HG02623 (cell line): ENCODE measurements at regions not wholly inside any gene's neighbourhood (a gene's known extent, or its start where the extent isn't known, plus 50 kb on each side); places are given as distances from the start of the nearest gene placed in this dataset.

Experiments used
- ATAC-seq: cut with Tn5 transposase; IDR thresholded peaks from one replicate; pipeline ENCODE4 v1.9.1; 2021; ENCODE audit warnings: moderate library complexity; ENCODE audit not compliant: unreplicated experiment

DNA sequence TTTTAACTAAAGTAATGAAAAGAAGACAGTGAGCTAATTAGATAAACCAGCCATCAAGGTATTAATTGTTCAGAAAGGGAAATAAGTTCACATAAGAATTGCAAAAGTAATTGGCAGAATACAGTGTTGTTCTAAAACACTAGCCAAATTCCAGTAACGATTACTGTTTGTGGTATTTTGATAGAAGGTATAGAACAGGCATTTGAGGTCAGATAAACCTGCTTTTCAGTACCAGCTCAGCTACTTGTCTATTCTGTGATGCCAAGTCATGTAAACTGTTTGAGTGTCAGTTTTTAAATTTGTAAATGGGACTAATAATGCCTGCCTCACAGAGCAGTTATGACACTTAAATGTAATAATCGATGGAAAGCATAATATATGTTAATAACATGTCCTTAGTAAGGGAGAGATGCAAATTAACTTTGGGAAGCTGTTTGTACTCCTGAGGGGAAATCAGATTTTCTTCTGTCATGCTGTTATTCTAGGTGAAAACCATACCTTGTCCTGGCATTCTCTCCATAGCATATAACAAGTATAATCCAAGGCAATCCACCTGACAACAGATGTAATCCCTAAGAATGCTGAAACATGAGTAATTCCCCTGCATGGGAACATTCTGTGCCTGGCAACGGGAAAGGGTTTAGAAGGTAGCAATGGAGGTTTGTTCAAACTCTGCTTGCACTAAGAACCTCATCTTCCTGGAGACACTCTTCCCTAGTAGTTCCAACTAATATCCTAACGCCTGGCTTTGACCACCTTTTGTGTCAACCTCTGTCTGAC is 509.5 kb upstream of the PAPPA start:
- no peak for ATAC-seq

DNA sequence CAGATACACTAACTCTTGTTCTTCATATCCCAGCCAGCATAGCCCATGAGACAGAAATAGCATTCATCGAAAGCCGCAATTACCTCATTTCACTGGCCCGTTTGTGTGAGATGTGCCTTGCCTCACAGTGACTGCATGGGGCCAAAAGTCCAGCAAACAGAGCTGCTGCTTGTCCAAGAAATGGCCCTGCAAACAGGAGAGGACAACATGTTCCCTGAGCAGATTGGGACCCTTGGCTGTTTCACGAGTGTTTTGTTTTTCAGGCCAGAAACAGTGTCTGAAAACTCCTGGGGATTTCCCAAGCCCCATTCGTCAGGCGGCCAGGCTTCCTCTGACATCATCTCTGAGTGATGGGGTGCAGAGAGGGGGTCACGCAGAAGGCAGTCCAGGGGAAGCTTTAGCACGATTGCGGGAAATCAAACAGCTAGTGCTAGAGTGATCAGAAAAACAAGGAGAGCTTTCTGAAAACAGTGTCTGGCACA is 503.6 kb upstream of the PAPPA start:
- no peak for ATAC-seq

DNA sequence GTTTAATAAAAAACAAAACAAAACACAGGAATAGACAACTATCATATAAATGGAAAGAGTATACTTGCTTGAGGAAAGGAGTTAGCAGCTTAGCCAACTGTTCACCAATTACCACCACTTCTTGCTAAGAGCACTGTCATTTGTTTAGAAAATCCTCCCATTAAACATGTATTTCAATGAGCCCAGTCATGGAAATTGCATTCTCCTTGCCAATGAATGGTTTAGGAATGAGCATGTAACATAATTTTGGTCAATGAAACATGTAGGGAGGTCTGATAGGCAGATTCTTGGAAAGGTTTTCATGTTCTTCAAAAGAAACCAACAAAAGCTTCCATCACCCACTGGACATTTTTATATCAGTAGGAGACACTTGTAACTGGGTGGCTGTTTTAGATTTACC is 502.8 kb upstream of the PAPPA start:
- ATAC-seq: no peak

DNA sequence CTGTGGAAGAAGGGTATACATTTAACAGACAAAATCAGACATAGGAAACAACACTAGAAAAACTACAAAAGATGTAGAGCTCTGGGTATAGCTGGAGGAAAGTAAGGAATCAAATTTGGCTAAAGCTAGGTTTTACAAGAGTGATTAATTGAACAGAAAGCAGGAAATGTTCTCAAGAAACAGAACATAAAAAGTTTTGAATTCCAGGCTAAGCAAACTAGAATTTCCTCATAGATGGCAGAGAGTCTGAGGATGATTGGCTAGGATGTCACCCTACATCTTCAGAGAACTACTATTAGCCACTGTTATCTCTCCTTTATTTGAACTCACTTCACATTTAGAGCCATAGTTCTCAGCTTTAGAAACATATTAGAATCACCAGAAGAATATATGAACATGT is 502.1 kb upstream of the PAPPA start:
- no peak for ATAC-seq

DNA sequence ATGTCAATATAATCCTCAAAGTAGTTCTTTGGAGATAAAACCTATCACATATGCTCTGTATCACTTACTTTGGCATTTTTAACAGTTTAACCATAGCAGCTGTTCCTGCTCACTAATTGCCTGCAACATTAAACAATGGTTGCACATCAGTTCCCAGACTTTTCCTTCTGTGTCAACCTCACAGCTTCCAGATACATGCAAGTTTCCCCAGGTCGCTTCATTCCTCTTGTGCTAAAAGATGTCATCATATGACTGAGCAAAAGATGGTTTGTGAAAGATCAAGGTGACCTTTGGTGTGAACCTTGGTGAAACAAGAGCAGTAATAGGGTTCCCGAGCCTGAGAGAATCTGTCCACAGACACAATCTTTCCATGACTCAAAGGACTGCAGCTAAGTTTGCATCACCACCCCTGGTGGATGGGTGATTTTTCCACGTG is 500.4 kb upstream of the PAPPA start:
- ATAC-seq: no peak

DNA sequence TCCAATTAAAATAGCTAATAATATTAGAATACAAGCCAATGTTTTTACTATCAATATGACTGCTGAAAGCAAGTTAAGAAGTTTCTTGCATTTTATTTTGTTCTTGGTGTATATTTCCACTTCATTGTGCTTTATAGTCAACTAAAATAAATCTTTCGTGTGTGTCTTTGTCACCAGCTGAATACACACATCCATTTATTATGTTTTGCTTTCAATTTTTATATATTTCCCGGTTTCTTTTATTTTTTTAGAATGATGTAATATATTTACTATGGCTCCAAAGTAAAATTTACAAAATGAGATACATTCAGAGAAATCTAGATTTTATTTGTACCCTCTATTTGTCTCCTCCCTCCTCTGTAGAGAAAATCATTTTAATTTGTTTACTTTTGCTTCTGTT is 495.9 kb upstream of the PAPPA start:
- no peak for ATAC-seq

DNA sequence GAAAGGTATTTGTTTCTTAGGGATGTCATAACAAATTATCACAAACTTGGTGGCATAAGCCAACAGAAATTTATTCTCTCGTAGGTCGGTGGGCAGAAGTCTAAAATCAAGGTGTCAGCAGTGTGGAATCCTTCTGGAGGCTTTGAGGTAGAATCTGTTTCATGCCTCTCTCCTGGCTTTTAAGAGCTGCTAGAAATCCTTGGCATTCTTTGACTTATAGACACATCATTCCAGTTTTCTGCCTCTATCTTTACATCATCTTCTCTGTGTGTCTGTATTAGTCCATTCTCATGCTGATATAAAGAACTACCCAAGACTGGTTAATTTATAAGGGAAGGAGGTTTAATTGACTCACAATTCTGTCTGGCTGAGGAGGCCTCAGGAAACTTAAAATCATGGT is 488.1 kb upstream of the PAPPA start:
- no peak for ATAC-seq

DNA sequence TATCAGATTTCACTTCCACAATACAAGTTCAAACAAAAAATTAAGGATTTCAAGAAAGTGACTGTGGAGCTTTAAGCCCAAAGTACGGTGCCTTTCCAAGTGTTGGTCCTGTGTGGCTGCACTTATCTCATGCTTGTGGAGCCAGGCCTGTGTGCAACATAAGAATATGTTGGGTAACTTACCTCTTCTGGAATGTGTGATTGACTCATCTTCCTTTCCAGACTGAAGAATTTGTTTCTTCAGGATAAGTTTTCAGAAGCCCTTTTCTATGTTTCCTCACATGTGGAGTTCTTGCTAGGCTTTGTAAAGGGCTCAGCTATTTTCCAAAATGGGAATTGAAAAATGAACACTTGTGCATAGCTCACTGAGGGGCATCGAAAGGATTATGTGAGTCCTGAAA is 485.1 kb upstream of the PAPPA start:
- ATAC-seq: no peak

DNA sequence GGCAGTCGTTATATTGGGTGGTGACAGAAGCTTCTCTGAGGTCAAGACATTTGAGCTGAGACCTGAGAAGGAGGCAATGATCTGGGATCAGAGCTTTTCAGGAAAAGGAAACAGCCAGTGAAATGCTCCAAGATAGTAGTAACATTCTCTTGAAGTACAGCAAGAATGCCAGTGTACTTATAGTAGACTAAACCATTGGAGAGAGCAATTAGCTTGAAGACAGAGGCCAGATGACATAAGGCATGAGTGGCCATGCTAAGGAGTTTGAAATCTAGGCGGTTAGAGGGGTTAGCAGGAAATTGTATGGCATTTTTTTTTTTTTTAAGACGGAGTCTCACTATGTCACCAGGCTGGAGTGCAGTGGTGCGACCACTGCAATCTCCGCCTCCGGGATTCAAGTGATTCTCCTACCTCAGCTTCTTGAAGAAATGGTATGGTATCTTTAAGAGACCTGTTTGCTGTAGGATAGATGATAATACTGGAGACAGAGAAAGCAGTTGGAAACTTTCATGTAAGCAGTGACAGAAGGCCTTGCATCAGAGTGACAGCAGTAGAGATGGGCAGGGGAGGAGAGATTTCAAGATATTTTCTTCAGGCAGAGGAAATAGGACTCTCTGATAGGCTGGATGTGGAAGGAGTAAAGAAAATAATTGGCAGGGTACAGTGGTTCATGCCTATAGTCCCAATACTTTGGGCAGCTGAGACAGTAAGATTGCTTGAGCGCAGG is 482.2 kb upstream of the PAPPA start:
- no peak for ATAC-seq

DNA sequence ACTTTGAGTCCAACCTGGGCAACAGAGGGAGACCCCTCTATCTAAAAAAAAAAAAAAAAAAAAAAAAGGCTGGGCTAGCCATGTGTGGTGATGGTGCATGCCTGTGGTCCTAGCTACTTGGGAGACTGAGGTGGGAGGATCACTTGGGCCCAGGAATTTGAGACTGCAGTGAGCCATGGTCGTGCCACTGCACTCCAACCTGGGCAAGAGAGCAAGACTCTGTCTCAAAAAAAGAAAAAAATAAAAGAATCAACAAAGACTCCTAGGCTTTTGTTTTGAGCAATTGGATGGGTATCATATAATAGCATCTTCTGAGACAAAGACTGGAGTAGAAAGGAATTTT is 481.7 kb upstream of the PAPPA start:
- no peak for ATAC-seq

DNA sequence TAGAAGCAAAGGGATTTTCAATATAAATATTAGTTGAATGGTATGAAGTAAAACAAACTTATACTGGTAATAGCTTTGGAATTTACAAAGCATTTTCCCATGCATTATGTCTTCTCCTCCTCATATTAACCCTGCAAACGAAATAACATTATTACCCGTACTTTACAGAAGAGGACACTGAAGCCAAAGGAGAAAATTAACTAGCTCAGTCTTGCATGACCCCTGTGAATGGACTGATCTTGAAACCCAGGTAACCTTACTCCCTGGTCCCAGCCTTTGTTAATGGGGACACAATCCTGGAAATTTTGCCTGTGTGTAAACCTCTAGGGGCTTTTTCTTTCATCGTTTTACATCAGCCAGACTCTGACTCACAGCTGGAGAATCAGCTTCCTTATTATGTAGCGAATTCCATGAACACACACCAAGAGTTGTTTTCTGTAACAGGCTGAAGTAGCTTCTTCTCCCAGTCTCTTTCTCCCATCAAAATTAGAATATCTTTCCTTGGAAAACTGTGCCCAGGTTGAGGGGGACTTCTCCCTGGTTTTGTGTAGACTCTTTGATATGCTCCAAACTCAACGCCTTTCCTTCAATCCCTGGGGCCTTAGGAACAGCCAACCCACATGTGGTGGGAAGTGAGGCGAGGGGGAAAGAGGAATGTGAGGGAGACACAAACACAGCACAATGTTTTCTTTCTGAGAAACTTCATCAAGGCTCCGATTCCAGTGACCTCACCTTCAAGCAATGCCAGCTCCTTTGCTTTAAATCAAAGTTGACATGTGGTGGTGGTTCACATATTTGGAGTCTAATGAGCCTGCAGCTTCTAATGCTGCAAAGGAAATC is 480.9 kb upstream of the PAPPA start:
- no peak for ATAC-seq

DNA sequence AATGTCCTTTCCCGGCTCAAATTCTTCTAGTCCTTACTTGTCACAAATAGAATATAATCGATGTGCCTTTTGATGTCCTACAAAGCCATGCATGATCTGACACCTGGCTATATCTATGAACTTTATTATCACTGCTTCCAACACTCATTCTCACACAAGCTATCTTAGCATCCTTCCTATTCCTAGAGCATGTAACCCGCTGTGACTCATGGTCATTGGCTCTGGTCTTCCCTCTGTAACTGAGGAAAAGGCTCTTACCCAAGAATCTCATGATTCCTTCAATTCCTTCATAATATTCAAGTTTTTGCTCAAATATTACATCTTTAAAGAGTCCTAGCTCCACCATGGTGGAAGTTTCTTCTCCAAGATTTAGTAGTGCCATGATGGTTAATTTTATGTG is 480.0 kb upstream of the PAPPA start:
- no peak for ATAC-seq

DNA sequence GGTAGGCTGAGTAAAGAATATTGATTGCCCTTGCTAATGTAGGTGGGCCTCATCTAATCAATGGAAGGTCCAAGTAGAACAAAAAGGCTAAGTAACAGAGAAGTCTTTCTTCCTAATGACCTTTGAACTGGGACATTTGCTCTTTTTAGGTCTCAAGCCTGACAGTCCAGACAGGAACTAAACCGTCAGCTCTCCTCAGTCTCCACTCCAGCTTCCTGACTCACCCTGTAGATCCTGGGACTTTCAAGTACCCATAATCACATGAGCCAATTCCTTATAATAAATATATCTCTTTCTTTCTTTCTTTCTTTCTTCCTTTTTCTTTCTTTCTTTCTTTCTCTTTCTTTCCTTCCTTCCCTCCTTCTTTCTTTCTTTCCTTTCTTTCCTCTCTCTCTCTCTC is 479.5 kb upstream of the PAPPA start:
- no peak for ATAC-seq

DNA sequence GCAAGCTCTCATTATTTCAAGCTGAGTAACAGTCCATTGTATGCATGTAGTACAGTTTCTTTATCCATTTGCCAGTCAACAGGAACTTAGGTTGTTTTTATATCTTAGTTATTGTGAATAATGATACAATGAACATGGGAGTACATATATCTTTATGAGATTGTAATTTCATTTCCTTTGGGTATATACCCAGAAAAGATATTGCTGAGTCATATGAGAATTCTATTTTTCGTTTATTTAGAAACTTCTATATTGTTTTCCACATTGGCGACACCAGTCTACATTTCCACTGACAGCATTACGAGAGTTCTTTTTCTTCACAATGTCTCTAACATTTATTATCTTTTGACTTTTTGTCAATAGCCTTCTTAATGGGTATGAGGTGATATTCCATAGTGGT is 477.8 kb upstream of the PAPPA start:
- ATAC-seq: no peak

DNA sequence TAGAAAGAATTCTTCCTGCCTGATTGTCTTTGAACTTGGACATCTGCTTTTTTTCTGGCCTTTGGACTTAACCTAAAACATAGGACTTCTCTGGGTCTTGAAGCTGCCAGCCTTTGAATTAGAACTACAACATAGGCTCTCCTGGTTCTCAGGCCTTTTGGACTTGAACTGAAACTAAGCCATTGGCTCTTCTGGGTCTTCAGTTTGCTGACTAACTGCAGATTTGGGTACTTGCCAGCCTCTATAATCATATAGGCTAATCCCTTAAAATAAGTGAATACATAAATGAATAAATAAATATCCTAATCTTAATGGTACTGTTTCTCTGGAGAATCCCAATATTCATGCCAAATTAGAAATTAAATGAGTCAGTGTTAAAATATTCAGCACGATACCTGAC is 473.4 kb upstream of the PAPPA start:
- no peak for ATAC-seq

DNA sequence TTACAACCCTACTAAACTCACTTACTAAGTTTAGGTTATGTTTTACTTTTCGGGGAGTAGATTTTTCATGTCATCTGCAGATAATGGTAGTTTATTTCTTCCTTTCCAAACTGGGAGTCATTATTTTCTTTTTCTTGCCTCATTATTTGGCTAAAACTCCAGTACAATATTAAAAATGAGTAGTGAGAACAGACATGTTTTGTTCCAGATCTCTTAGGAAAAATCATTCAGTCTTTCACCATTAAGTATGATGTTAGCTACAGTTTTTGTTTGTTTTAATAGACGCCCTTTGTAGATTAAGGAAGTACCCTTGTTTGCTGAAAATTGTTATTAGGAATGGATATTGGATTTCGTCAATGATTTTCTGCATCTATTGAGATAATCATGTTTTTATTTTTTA is 472.0 kb upstream of the PAPPA start:
- no peak for ATAC-seq

DNA sequence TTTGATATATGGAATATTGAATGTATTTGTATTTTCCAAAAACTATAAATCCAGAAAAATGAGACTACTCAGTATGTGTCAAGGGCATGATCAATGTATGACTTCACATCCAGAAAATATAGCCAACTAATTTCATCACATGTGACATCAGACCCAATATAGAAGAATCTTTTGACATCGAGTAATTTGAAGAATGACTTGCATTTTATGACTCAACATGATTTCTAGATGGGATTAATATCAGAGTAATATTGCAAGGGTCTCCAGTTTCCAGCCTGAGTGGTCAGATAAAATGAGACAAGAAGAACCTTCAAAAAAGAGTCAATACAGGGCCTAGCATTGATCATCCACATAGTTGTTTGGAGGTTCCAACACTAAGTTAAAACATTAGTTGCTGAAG is 467.5 kb upstream of the PAPPA start:
- ATAC-seq: no peak

DNA sequence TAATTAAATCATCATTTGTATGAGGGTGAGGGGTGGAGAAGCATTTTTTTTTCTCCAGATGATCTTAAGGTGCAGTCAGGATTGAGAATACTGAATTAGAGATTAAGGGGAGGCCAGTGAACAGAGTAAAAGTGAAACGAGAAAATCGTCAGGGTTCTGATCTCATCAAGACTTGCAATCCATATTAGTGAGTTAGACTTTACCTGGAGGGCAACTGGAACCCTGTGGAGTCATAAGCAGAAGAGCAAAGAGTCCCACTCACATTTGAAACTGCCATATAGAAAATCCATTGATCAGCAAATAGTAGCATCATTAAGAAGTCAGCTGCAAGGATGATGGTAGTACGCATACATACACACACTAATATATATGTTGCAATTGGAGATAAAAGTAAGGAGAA is 466.2 kb upstream of the PAPPA start:
- ATAC-seq: no peak

DNA sequence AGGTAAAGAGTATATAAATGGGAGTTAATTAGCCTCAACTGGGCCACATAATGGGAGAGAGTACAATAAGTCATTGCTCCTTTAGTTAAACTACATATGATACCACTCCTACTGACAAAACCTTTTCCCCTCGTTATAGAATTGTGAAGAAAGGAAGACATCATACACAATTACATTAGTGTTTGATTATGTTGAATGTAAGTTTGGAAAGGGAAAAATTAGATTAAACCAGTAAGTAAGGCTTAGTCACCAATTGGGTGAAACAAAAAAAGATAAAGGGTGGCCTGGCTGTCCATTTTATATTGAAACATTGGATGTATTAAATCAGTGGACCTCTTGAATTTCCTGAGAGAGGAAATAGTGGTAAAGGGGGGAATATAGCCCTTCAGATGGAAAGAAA is 464.3 kb upstream of the PAPPA start:
- ATAC-seq: no peak

DNA sequence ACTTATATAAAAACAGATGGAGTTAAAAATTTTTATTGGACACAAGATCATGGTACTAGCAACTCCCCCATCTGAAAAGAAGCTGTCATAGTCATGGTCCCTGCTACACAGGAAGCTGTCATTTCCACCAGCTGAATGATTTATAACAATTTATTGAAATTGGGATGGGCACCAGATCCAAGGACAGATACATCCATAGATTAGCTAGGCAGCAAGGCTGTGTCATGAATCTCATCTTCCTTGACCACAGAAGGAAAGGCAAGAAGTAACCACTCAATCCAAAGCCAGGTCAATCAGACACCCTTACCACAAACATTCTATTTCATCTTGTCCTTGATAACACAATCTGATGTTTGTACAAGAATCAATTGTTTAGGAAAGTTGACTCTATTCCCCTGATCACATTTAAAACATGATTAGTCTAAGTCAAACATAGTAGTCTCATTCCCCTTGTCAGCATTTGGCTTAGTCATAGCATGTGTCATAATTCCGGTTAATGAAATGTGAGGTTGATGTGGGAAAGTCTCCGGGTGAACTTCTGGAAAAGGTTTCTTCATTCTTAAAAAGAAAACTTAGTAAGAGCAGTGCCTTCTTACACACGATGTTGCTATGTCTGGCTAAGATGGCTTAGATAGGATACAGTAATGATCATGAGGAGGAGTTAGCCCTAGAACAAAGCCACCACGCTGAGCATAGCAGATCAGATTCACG is 462.6 kb upstream of the PAPPA start:
- no peak for ATAC-seq

DNA sequence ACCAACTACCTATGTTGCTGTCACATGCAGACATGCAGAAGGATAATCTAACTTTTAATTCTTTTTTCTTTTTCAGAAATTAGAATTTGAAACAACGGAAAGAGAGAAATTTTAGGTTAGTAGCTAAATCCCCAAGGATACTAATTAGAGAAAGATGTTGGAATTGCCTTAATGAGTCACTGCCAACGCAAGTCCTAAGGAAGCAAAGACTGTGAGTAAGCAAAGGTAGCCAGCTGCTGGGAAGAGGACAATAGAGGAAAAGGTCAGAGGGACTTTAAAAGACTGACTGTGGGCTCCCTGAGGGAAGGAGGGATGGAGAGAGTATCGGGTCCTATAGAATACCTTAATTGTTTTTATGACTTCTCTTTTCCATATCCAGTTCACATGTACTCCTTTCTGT is 461.9 kb upstream of the PAPPA start:
- no peak for ATAC-seq
